HG03439 (cell line): ENCODE measurements at regions not wholly inside any gene's neighbourhood (a gene's known extent, or its start where the extent isn't known, plus 50 kb on each side); places are given as distances from the start of the nearest gene placed in this dataset.

Experiments
- ATAC-seq: cut with Tn5 transposase; IDR thresholded peaks from one replicate; pipeline ENCODE4 v1.9.1; 2021; ENCODE audit warnings: mild to moderate bottlenecking, moderate library complexity; ENCODE audit not compliant: unreplicated experiment

GRCh38 chr12:116480210-116480810, 78.9 kb upstream of the MAP1LC3B2 start:
- ATAC-seq, result no peak

- ATAC-seq, result no peak
These were observed 77.5 kb upstream of the MAP1LC3B2 start for GRCh38 chr12:116481726-116482125.

- no peak for ATAC-seq
These were observed 77.0 kb upstream of the MAP1LC3B2 start for GRCh38 chr12:116482179-116482578.

- no peak for ATAC-seq
These were observed 76.3 kb upstream of the MAP1LC3B2 start for GRCh38 chr12:116482859-116483258.

- no peak for ATAC-seq
These were observed 75.0 kb upstream of the MAP1LC3B2 start for GRCh38 chr12:116483959-116484750.

GRCh38 chr12:116484807-116485206, 74.4 kb upstream of the MAP1LC3B2 start:
- ATAC-seq, result no peak

GRCh38 chr12:116489116-116489515, 70.1 kb upstream of the MAP1LC3B2 start:
- ATAC-seq, result no peak

GRCh38 chr12:116490471-116490870, 68.7 kb upstream of the MAP1LC3B2 start:
- ATAC-seq, result no peak

- no peak for ATAC-seq
These were observed 66.4 kb upstream of the MAP1LC3B2 start for GRCh38 chr12:116492703-116493324.

GRCh38 chr12:116495260-116495659, 63.9 kb upstream of the MAP1LC3B2 start:
- no peak for ATAC-seq

- no peak for ATAC-seq
These were observed 62.1 kb upstream of the MAP1LC3B2 start for GRCh38 chr12:116497051-116497591.

- no peak for ATAC-seq
These were observed 60.7 kb upstream of the MAP1LC3B2 start for GRCh38 chr12:116498471-116498870.

GRCh38 chr12:116502141-116502725, 56.9 kb upstream of the MAP1LC3B2 start:
- ATAC-seq, result no peak

- no peak for ATAC-seq
These were observed 56.1 kb upstream of the MAP1LC3B2 start for GRCh38 chr12:116502989-116503496.

GRCh38 chr12:116504438-116504837, 54.7 kb upstream of the MAP1LC3B2 start:
- no peak for ATAC-seq

- no peak for ATAC-seq
These were observed 52.5 kb upstream of the MAP1LC3B2 start for GRCh38 chr12:116506697-116507064.

GRCh38 chr12:116508145-116509121, 50.7 kb upstream of the MAP1LC3B2 start:
- no peak for ATAC-seq
